Fibroblast of lung (primary cell): ENCODE measurements at regions not wholly inside any gene's neighbourhood (a gene's known extent, or its start where the extent isn't known, plus 50 kb on each side); places are given as distances from the start of the nearest gene placed in this dataset.

Experiments used
- CTCF ChIP-seq, 2 donors: IDR thresholded peaks in 1 of 2; conservative IDR thresholded peaks in 1 of 2; 1 replicate in 1 of 2; 2 replicates in 1 of 2; pipeline ENCODE4 v1.5.1; 2011 to 2012; ENCODE audit warnings: low read length in 2 of 2, control low read depth in 1 of 2, inconsistent platforms in 1 of 2, low read depth in 1 of 2, mild to moderate bottlenecking in 1 of 2
- EZH2 ChIP-seq: IDR thresholded peaks from 2 replicates; pipeline ENCODE4 v1.5.1; 2012; ENCODE audit warnings: low read length, control low read depth, mild to moderate bottlenecking; ENCODE audit errors: missing control alignments

- TF ChIP-seq CTCF (conservative IDR thresholded peaks at IDR 0.05 in 1 of 2, IDR thresholded peaks at IDR 0.05 in 1 of 2; ENCODE audit: low read depth in 1 of 2, low read length in 2 of 2) (no peak), EZH2 (no peak)
Observed at GRCh38 chr1:178644308-178645120, 80.5 kb upstream of the RALGPS2 start.
